Breast epithelium (tissue), 4 donors: ENCODE measurements at regions not wholly inside any gene's neighbourhood (a gene's known extent, or its start where the extent isn't known, plus 50 kb on each side); places are given as distances from the start of the nearest gene placed in this dataset.

Source experiments
- DNase-seq, 2 donors: peaks; one replicate each; pipeline ENCODE4 v3.0.0-alpha.2; 2019; ENCODE audit warnings: low spot score in 2 of 2
- H3K27ac ChIP-seq, 2 donors: fragments of 200-600 bp; sonication (generic) in 1 of 2; one replicate each; pipeline ENCODE4 v1.5.1; 2016 to 2019; ENCODE audit warnings: mild to moderate bottlenecking in 1 of 2
- H3K27me3 ChIP-seq, 2 donors: fragments of 200-600 bp; sonication (generic) in 1 of 2; one replicate each; pipeline versions ENCODE4 v1.5.1 to v1.6.0; 2017 to 2019; ENCODE audit warnings: control low read depth in 1 of 2, mild to moderate bottlenecking in 1 of 2
- H3K36me3 ChIP-seq: fragments of 200-600 bp; one replicate; pipeline ENCODE4 v1.5.1; 2019
- H3K4me1 ChIP-seq, 2 donors: fragments of 200-600 bp; sonication (generic); one replicate each; pipeline ENCODE4 v1.5.1; 2016 to 2019; ENCODE audit warnings: control low read depth in 1 of 2
- H3K4me3 ChIP-seq, 3 donors: fragments of 200-600 bp; sonication (generic); 1 replicate in 2 of 3; 2 replicates in 1 of 3; pipeline ENCODE4 v1.5.1; 2016 to 2019; ENCODE audit warnings: mild to moderate bottlenecking in 3 of 3, moderate library complexity in 2 of 3
- H3K9me3 ChIP-seq, 2 donors: fragments of 200-600 bp; sonication (generic) in 1 of 2; one replicate each; pipeline ENCODE4 v1.5.1; 2016 to 2019; ENCODE audit warnings: control low read depth in 1 of 2
- CTCF ChIP-seq, 3 donors: fragments of 450-650 bp; IDR thresholded peaks; one replicate each; pipeline ENCODE4 v1.5.1; 2016 to 2017; ENCODE audit warnings: antibody characterized with exemption in 3 of 3, mild to moderate bottlenecking in 3 of 3, moderate library complexity in 3 of 3
- POLR2A ChIP-seq: fragments of 450-650 bp; IDR thresholded peaks from one replicate; pipeline ENCODE4 v1.6.1; 2016; ENCODE audit warnings: antibody characterized with exemption, mild to moderate bottlenecking, moderate library complexity
- POLR2AphosphoS5 ChIP-seq, 3 donors: sonication (generic); formaldehyde crosslinking; IDR thresholded peaks; one replicate each; pipeline ENCODE4 v1.6.1; 2017; ENCODE audit warnings: antibody characterized with exemption in 3 of 3
- intact Hi-C: fragments of 100-400 bp; cut with DNase I; formaldehyde crosslinking; loops from one replicate; pipeline ENCODE4 v1.15.1; 2023; ENCODE audit warnings: low total_unique reads

GRCh38 chr16:61083711-61084110 lies 952.5 kb downstream of the CDH8 start:
- no peaks in the 10 kb centered on the region for H3K9me3 ChIP-seq
- H3K4me3 ChIP-seq = no peak overlapping the region
- TF ChIP-seq POLR2AphosphoS5 (IDR thresholded peaks at IDR 0.05) (no peak), POLR2A (no peak), CTCF (IDR thresholded peaks at IDR 0.05) (no peak)
- no peak overlapping the region for H3K27ac ChIP-seq
- no peaks in the 10 kb centered on the region for H3K27me3 ChIP-seq
- no peaks in the 10 kb centered on the region for H3K36me3 ChIP-seq
- no peak for DNase-seq
- intact Hi-C loops = no loop called here
- H3K4me1 ChIP-seq = no peaks in the 10 kb centered on the region

GRCh38 chr16:61074324-61074723 lies 961.9 kb downstream of the CDH8 start:
- intact Hi-C loops = no loop called here
- H3K27ac ChIP-seq = no peak overlapping the region
- DNase-seq = no peak
- H3K36me3 ChIP-seq = no peaks in the 10 kb centered on the region
- no peak overlapping the region for H3K4me3 ChIP-seq
- H3K9me3 ChIP-seq = peaks cover 8 to 19% of the 10 kb centered on the region in 2 donors
- no peaks in the 10 kb centered on the region for H3K4me1 ChIP-seq
- no peaks in the 10 kb centered on the region for H3K27me3 ChIP-seq
- TF ChIP-seq POLR2AphosphoS5 (IDR thresholded peaks at IDR 0.05) = no peak
- no peak for TF ChIP-seq CTCF (IDR thresholded peaks at IDR 0.05)
- TF ChIP-seq POLR2A = no peak

- no peaks in the 10 kb centered on the region for H3K27me3 ChIP-seq
- H3K4me1 ChIP-seq = no peaks in the 10 kb centered on the region
- H3K36me3 ChIP-seq = no peaks in the 10 kb centered on the region
- no peak for DNase-seq
- no peaks in the 10 kb centered on the region for H3K9me3 ChIP-seq
- no peak overlapping the region for H3K4me3 ChIP-seq
- TF ChIP-seq CTCF (IDR thresholded peaks at IDR 0.05) (no peak), POLR2A (no peak), POLR2AphosphoS5 (IDR thresholded peaks at IDR 0.05) (no peak)
- intact Hi-C loops = no loop called here
- no peak overlapping the region for H3K27ac ChIP-seq
These were observed 978.6 kb downstream of the CDH8 start for GRCh38 chr16:61057635-61058034.

GRCh38 chr16:61050547-61050946 lies 985.7 kb downstream of the CDH8 start:
- DNase-seq = no peak
- Histone ChIP-seq H3K9me3 (no peaks in the 10 kb centered on the region), H3K36me3 (no peaks in the 10 kb centered on the region), H3K27ac (no peak overlapping the region), H3K27me3 (peaks cover 0 to 7% of the 10 kb centered on the region in 2 donors), H3K4me3 (no peak overlapping the region), H3K4me1 (no peaks in the 10 kb centered on the region)
- TF ChIP-seq POLR2AphosphoS5 (IDR thresholded peaks at IDR 0.05) (no peak), CTCF (IDR thresholded peaks at IDR 0.05) (no peak), POLR2A (no peak)
- intact Hi-C loops = no loop called here

- H3K27me3 ChIP-seq = peaks cover 0 to 4% of the 10 kb centered on the region in 2 donors
- TF ChIP-seq CTCF (IDR thresholded peaks at IDR 0.05) (no peak), POLR2AphosphoS5 (IDR thresholded peaks at IDR 0.05) (no peak), POLR2A (no peak)
- intact Hi-C loops = no loop called here
- H3K4me3 ChIP-seq = no peak overlapping the region
- no peak overlapping the region for H3K27ac ChIP-seq
- no peaks in the 10 kb centered on the region for H3K36me3 ChIP-seq
- DNase-seq = no peak
- H3K9me3 ChIP-seq = no peaks in the 10 kb centered on the region
- H3K4me1 ChIP-seq = no peaks in the 10 kb centered on the region
These were observed 990.3 kb downstream of the CDH8 start for GRCh38 chr16:61045931-61046330.
